Fibroblast of the aortic adventitia (primary cell): ENCODE measurements at regions not wholly inside any gene's neighbourhood (a gene's known extent, or its start where the extent isn't known, plus 50 kb on each side); places are given as distances from the start of the nearest gene placed in this dataset.

Experiments
- DNase-seq: peaks from one replicate; pipeline ENCODE4 v3.0.0-alpha.2; 2010; ENCODE audit warnings: low read depth
- H3K4me3 ChIP-seq: 2 replicates; pipeline ENCODE4 v1.5.1; 2011; ENCODE audit warnings: low read depth, mild to moderate bottlenecking, control low read depth, low read length, moderate library complexity
- CTCF ChIP-seq: IDR thresholded peaks from 2 replicates; pipeline ENCODE4 v1.5.1; 2011; ENCODE audit warnings: mild to moderate bottlenecking, low read length, control low read depth, inconsistent platforms; ENCODE audit not compliant: insufficient read depth

GRCh38 chr11:80196932-80197554 is 756.2 kb upstream of the TENM4 start:
- DNase-seq = no peak
- no peak overlapping the region for H3K4me3 ChIP-seq
- TF ChIP-seq CTCF = no peak

GRCh38 chr11:80196041-80196440 is 755.2 kb upstream of the TENM4 start:
- TF ChIP-seq CTCF = no peak
- DNase-seq = no peak
- H3K4me3 ChIP-seq = no peak overlapping the region

- no peak for DNase-seq
- H3K4me3 ChIP-seq = no peak overlapping the region
- no peak for TF ChIP-seq CTCF
Measured at GRCh38 chr11:80194625-80195024, 753.8 kb upstream of the TENM4 start.

GRCh38 chr11:80194016-80194415 is 753.2 kb upstream of the TENM4 start:
- no peak overlapping the region for H3K4me3 ChIP-seq
- no peak for TF ChIP-seq CTCF
- no peak for DNase-seq

- DNase-seq = no peak
- H3K4me3 ChIP-seq = no peak overlapping the region
- no peak for TF ChIP-seq CTCF
Measured at GRCh38 chr11:80188076-80188627, 747.3 kb upstream of the TENM4 start.

GRCh38 chr11:80186692-80187091 is 745.9 kb upstream of the TENM4 start:
- DNase-seq = no peak
- H3K4me3 ChIP-seq = no peak overlapping the region
- TF ChIP-seq CTCF = no peak

GRCh38 chr11:80182901-80183300 is 742.1 kb upstream of the TENM4 start:
- no peak for DNase-seq

More at GRCh38 chr11:80182901-80183300, 742.1 kb upstream of the TENM4 start:
- H3K4me3 ChIP-seq = no peak overlapping the region
- TF ChIP-seq CTCF = no peak
